ENCODE measurements at regions not wholly inside any gene's neighbourhood (a gene's known extent, or its start where the extent isn't known, plus 50 kb on each side); places are given as distances from the start of the nearest gene placed in this dataset.

GRCh38 chr5:29972597-29972996 lies 1220.9 kb upstream of the CDH6 start:
- no peak for TF ChIP-seq CTCF (IDR thresholded peaks at IDR 0.05)
- TF ChIP-seq ZFX (IDR thresholded peaks at IDR 0.05; ENCODE audit: borderline replicate concordance): no peak
